Adrenal gland (tissue), 9 donors: ENCODE measurements at regions not wholly inside any gene's neighbourhood (a gene's known extent, or its start where the extent isn't known, plus 50 kb on each side); places are given as distances from the start of the nearest gene placed in this dataset.

ENCODE experiments used
- DNase-seq, 7 donors: peaks; one replicate each; pipeline ENCODE4 v3.0.0-alpha.2; 2019 to 2020
- H3K27ac ChIP-seq, 5 donors: fragments of 200-600 bp; sonication (generic) in 4 of 5; 1 replicate in 3 of 5; 2 replicates in 2 of 5; pipeline versions ENCODE4 v1.5.1 to v1.8.0; 2016 to 2020; ENCODE audit warnings: mild to moderate bottlenecking in 1 of 5
- H3K27me3 ChIP-seq: fragments of 200-600 bp; 2 replicates; pipeline ENCODE4 v1.8.0; 2021
- H3K36me3 ChIP-seq, 2 donors: fragments of 200-600 bp; replicated peaks in 1 of 2; 1 replicate in 1 of 2; 2 replicates in 1 of 2; pipeline versions ENCODE4 v1.5.1 to v1.8.0; 2018 to 2022
- H3K4me1 ChIP-seq, 2 donors: fragments of 200-600 bp; replicated peaks in 1 of 2; 1 replicate in 1 of 2; 2 replicates in 1 of 2; pipeline versions ENCODE4 v1.5.1 to v1.8.0; 2018 to 2021
- H3K4me3 ChIP-seq, 4 donors: fragments of 200-600 bp; sonication (generic) in 3 of 4; one replicate each; pipeline ENCODE4 v1.5.1; 2016 to 2018
- H3K9me3 ChIP-seq, 3 donors: fragments of 200-600 bp; sonication (generic) in 1 of 3; replicated peaks in 1 of 3; 1 replicate in 2 of 3; 2 replicates in 1 of 3; pipeline versions ENCODE4 v1.5.1 to v1.8.0; 2016 to 2021
- CTCF ChIP-seq, 6 experiments: fragments of 450-650 bp in 4 of 6; fragments of 200-600 bp in 2 of 6; sonication (generic) in 1 of 6; IDR thresholded peaks; 1 replicate in 5 of 6; 2 replicates in 1 of 6; pipeline versions ENCODE4 v1.5.1 to v1.8.0; 2016 to 2021; ENCODE audit warnings: antibody characterized with exemption in 6 of 6, mild to moderate bottlenecking in 2 of 6, moderate library complexity in 1 of 6
- POLR2A ChIP-seq, 2 donors: fragments of 450-650 bp; IDR thresholded peaks; one replicate each; pipeline ENCODE4 v1.6.1; 2017; ENCODE audit warnings: antibody characterized with exemption in 2 of 2, mild to moderate bottlenecking in 2 of 2, moderate library complexity in 1 of 2
- WGBS, 4 donors: extraction: QIAGEN DNeasy Blood & Tissue Kit in 2 of 4; methylation state at CpG; one replicate each; pipeline versions ENCODE4 v1.1.5 to v1.1.7; 2013 to 2017; 5-methylcytosine and 5-hydroxymethylcytosine counted together
- intact Hi-C, 2 donors: fragments of 100-400 bp; cut with DNase I; formaldehyde crosslinking; loops; one replicate each; pipeline versions ENCODE4 v1.14.1 to v1.15.0; 2022 to 2023
- donor health status: healthy with polysubstance abuse.
- donor health status: Bipolar disorder and iron deficiency.
- donor health status: DM: yes; HTN: yes; CAD: no.
- donor health status: DM: no; HTN: no; CAD: no.
- donor health status: DM: no; HTN: no; CAD: no.

GRCh38 chr6:86217906-86218305 is 575.2 kb upstream of the SYNCRIP start:
- Histone ChIP-seq H3K27ac (no peak overlapping the region), H3K36me3 (no peaks in the 10 kb centered on the region), H3K4me1 (no peaks in the 10 kb centered on the region), H3K9me3 (no peaks in the 10 kb centered on the region), H3K4me3 (no peak overlapping the region), H3K27me3 (no peaks in the 10 kb centered on the region)
- intact Hi-C loops: no loop called here
- WGBS, 4 donors: 36 to 84% (median 52%) methylated on average over 2 of the region's 2 CpGs
- DNase-seq: no peak
- TF ChIP-seq CTCF (IDR thresholded peaks at IDR 0.05) (no peak), POLR2A (IDR thresholded peaks at IDR 0.05) (no peak)

- TF ChIP-seq POLR2A (IDR thresholded peaks at IDR 0.05): no peak
- TF ChIP-seq CTCF (IDR thresholded peaks at IDR 0.05): no peak
- WGBS, 4 donors: 39 to 48% (median 43%) methylated on average over 2 of the region's 2 CpGs
- H3K27me3 ChIP-seq: no peaks in the 10 kb centered on the region
Measured at GRCh38 chr6:86215323-86215722, 572.6 kb upstream of the SYNCRIP start.

GRCh38 chr6:86205980-86206379 is 563.3 kb upstream of the SYNCRIP start:
- DNase-seq: no peak
- WGBS, 4 donors: 59 to 83% (median 75%) methylated on average over 10 of the region's 10 CpGs
- intact Hi-C loops: no loop called here
- no peaks in the 10 kb centered on the region for H3K36me3 ChIP-seq
- no peak overlapping the region for H3K27ac ChIP-seq
- no peaks in the 10 kb centered on the region for H3K4me1 ChIP-seq
- H3K9me3 ChIP-seq: no peaks in the 10 kb centered on the region
- no peak overlapping the region for H3K4me3 ChIP-seq
- no peak for TF ChIP-seq POLR2A (IDR thresholded peaks at IDR 0.05)
- no peak for TF ChIP-seq CTCF (IDR thresholded peaks at IDR 0.05)
- H3K27me3 ChIP-seq: no peaks in the 10 kb centered on the region

More at GRCh38 chr6:86215323-86215722, 572.6 kb upstream of the SYNCRIP start:
- DNase-seq: no peak
- Histone ChIP-seq H3K4me1 (no peaks in the 10 kb centered on the region), H3K36me3 (no peaks in the 10 kb centered on the region), H3K4me3 (no peak overlapping the region), H3K27ac (no peak overlapping the region), H3K9me3 (no peaks in the 10 kb centered on the region)
- intact Hi-C loops: no loop called here

GRCh38 chr6:86203044-86203443 is 560.4 kb upstream of the SYNCRIP start:
- intact Hi-C loops: no loop called here
- Histone ChIP-seq H3K9me3 (no peaks in the 10 kb centered on the region), H3K27ac (no peak overlapping the region), H3K27me3 (no peaks in the 10 kb centered on the region), H3K4me3 (no peak overlapping the region), H3K36me3 (no peaks in the 10 kb centered on the region), H3K4me1 (no peaks in the 10 kb centered on the region)
- DNase-seq: no peak
- TF ChIP-seq POLR2A (IDR thresholded peaks at IDR 0.05) (no peak), CTCF (IDR thresholded peaks at IDR 0.05) (no peak)
- 83 to 89% (median 87%) methylated on average over 3 of the region's 3 CpGs for WGBS, 4 donors
